H1 (cell line): ENCODE measurements at regions not wholly inside any gene's neighbourhood (a gene's known extent, or its start where the extent isn't known, plus 50 kb on each side); places are given as distances from the start of the nearest gene placed in this dataset.

ENCODE experiments used
- CTCF ChIA-PET: fragments of 300-600 bp; sonication (Branson Sonifier 250); formaldehyde crosslinking; loops from one replicate; lab custom pipeline; 2021; ENCODE audit not compliant: partially characterized antibody; lab: Charles Lee
- POLR2A ChIA-PET: fragments of 300-600 bp; sonication (Branson Sonifier 250); formaldehyde crosslinking; loops from one replicate; lab custom pipeline; 2021; ENCODE audit warnings: inconsistent platforms; ENCODE audit not compliant: partially characterized antibody; lab: Charles Lee
- DNase-seq, 2 experiments: peaks; one replicate each; pipeline versions ENCODE4 v3.0.0 to v3.0.0-alpha.2; 2010 to 2022; ENCODE audit warnings: low spot score in 2 of 2, low read depth in 1 of 2, mixed read lengths in 1 of 2
- FAIRE-seq: peaks from 2 replicates; lab custom pipeline; 2011; peaks lifted over from hg19 to GRCh38; lab: Jason Lieb, UNC
- H2AFZ ChIP-seq: 2 replicates; pipeline ENCODE4 v1.8.1; 2012; ENCODE audit warnings: low read length, inconsistent platforms
- H2AK5ac ChIP-seq: 2 replicates; pipeline ENCODE4 v1.6.1; 2013; ENCODE audit warnings: low read depth, low read length
- H2BK120ac ChIP-seq: replicated peaks from 2 replicates; pipeline ENCODE3; 2013; ENCODE audit warnings: low read depth, low read length, inconsistent platforms
- H2BK12ac ChIP-seq: 2 replicates; pipeline ENCODE4 v1.6.1; 2013; ENCODE audit warnings: low read depth, low read length
- H2BK15ac ChIP-seq: 2 replicates; pipeline ENCODE4 v1.6.1; 2013; ENCODE audit warnings: low read length
- H2BK20ac ChIP-seq: 2 replicates; pipeline ENCODE4 v1.6.1; 2013; ENCODE audit warnings: low read length
- H2BK5ac ChIP-seq: 2 replicates; pipeline ENCODE4 v1.6.1; 2013; ENCODE audit warnings: low read depth, low read length
- H3K14ac ChIP-seq: 2 replicates; pipeline ENCODE4 v1.6.1; 2013; ENCODE audit warnings: inconsistent platforms; ENCODE audit not compliant: insufficient read length
- H3K18ac ChIP-seq: 2 replicates; pipeline ENCODE4 v1.6.1; 2013; ENCODE audit warnings: low read length; ENCODE audit errors: extremely low read depth
- H3K23ac ChIP-seq: 2 replicates; pipeline ENCODE4 v1.6.1; 2013; ENCODE audit warnings: inconsistent platforms; ENCODE audit not compliant: insufficient read length
- H3K23me2 ChIP-seq: 2 replicates; pipeline ENCODE4 v1.6.1; 2013; ENCODE audit warnings: low read depth, low read length
- H3K27ac ChIP-seq: 2 replicates; pipeline ENCODE4 v1.6.1; 2011; ENCODE audit warnings: low read depth, low read length, inconsistent platforms
- H3K27me3 ChIP-seq, 4 experiments: replicated peaks in 1 of 4; 1 replicate in 1 of 4; 2 replicates in 3 of 4; pipeline versions ENCODE4 v1.6.1 to v1.8.1; 2011 to 2013; ENCODE audit warnings: low read length in 3 of 4, mild to moderate bottlenecking in 3 of 4, inconsistent platforms in 2 of 4, mixed read lengths in 2 of 4, moderate library complexity in 1 of 4; ENCODE audit not compliant: control insufficient read depth in 3 of 4, insufficient read depth in 3 of 4; ENCODE audit errors: extremely low read depth in 1 of 4
- H3K36me3 ChIP-seq, 4 experiments: 2 replicates each; pipeline versions ENCODE4 v1.6.1 to v1.8.1; 2011 to 2013; ENCODE audit warnings: mild to moderate bottlenecking in 4 of 4, low read length in 3 of 4, moderate library complexity in 2 of 4, control low read depth in 1 of 4, inconsistent platforms in 1 of 4; ENCODE audit not compliant: insufficient read depth in 4 of 4, control insufficient read depth in 2 of 4
- H3K4ac ChIP-seq: replicated peaks from 2 replicates; pipeline ENCODE3; 2013; ENCODE audit warnings: low read length, low read depth, mixed read lengths, inconsistent platforms; ENCODE audit not compliant: insufficient read length
- H3K4me1 ChIP-seq, 4 experiments: replicated peaks in 1 of 4; 1 replicate in 1 of 4; 2 replicates in 3 of 4; pipeline versions ENCODE4 v1.6.1 to v1.8.1; 2011 to 2013; ENCODE audit warnings: low read length in 3 of 4, inconsistent platforms in 2 of 4, mixed read lengths in 1 of 4; ENCODE audit not compliant: insufficient read depth in 4 of 4, control insufficient read depth in 3 of 4
- H3K4me2 ChIP-seq, 2 experiments: 2 replicates each; pipeline versions ENCODE4 v1.6.1 to v1.8.1; 2011 to 2013; ENCODE audit warnings: low read depth in 2 of 2, low read length in 2 of 2, control low read depth in 1 of 2, inconsistent platforms in 1 of 2, mild to moderate bottlenecking in 1 of 2; ENCODE audit not compliant: insufficient read depth in 1 of 2
- H3K4me3 ChIP-seq, 4 experiments: fragments of 200-600, 300-600 bp in 1 of 4; sonication (generic), shearing (Covaris generic), sonication (Bioruptor Twin) in 1 of 4; 2 replicates each; pipeline versions ENCODE4 v1.5.1 to v1.8.1; 2011 to 2016; ENCODE audit warnings: low read length in 4 of 4, low read depth in 3 of 4, control low read depth in 2 of 4, inconsistent platforms in 2 of 4, mild to moderate bottlenecking in 2 of 4, mixed read lengths in 1 of 4, moderate library complexity in 1 of 4; ENCODE audit not compliant: insufficient read depth in 2 of 4; ENCODE audit errors: extremely low read depth in 1 of 4
- H3K56ac ChIP-seq: replicated peaks from 2 replicates; pipeline ENCODE3; 2013; ENCODE audit warnings: low read depth, mild to moderate bottlenecking, mixed read lengths, low read length, inconsistent platforms; ENCODE audit not compliant: insufficient read length
- H3K79me1 ChIP-seq: 2 replicates; pipeline ENCODE4 v1.6.1; 2013; ENCODE audit warnings: low read depth, low read length, control low read depth
- H3K79me2 ChIP-seq, 2 experiments: 2 replicates each; pipeline versions ENCODE4 v1.6.1 to v1.8.1; 2012 to 2013; ENCODE audit warnings: low read length in 2 of 2, mild to moderate bottlenecking in 2 of 2, inconsistent platforms in 1 of 2; ENCODE audit not compliant: insufficient read depth in 2 of 2, control insufficient read depth in 1 of 2
- H3K9ac ChIP-seq, 4 experiments: replicated peaks in 1 of 4; 1 replicate in 1 of 4; 2 replicates in 3 of 4; pipeline versions ENCODE4 v1.6.1 to v1.8.1; 2011 to 2013; ENCODE audit warnings: low read depth in 3 of 4, low read length in 3 of 4, control low read depth in 2 of 4, mild to moderate bottlenecking in 2 of 4, moderate library complexity in 2 of 4, inconsistent platforms in 1 of 4; ENCODE audit errors: extremely low read depth in 1 of 4
- H3K9me3 ChIP-seq, 2 experiments: 2 replicates each; pipeline versions ENCODE4 v1.6.1 to v1.8.1; 2012 to 2013; ENCODE audit warnings: mild to moderate bottlenecking in 2 of 2, moderate library complexity in 2 of 2, control low read depth in 1 of 2, inconsistent platforms in 1 of 2, low read depth in 1 of 2, low read length in 1 of 2, mixed read lengths in 1 of 2; ENCODE audit not compliant: insufficient read depth in 2 of 2
- H4K20me1 ChIP-seq, 2 experiments: replicated peaks in 1 of 2; 2 replicates each; pipeline versions ENCODE3 to v1.8.1; 2011 to 2013; ENCODE audit warnings: inconsistent platforms in 2 of 2, low read length in 2 of 2, mild to moderate bottlenecking in 1 of 2; ENCODE audit not compliant: insufficient read depth in 2 of 2, control insufficient read depth in 1 of 2
- H4K5ac ChIP-seq: 2 replicates; pipeline ENCODE4 v1.6.1; 2013; ENCODE audit warnings: low read length, low read depth, mixed read lengths, inconsistent platforms; ENCODE audit not compliant: insufficient read length
- H4K8ac ChIP-seq: 2 replicates; pipeline ENCODE4 v1.8.0; 2013; ENCODE audit warnings: mild to moderate bottlenecking, moderate library complexity, low read length, inconsistent platforms; ENCODE audit not compliant: insufficient read depth; ENCODE audit errors: extremely low read depth
- H4K91ac ChIP-seq: replicated peaks from 2 replicates; pipeline ENCODE3; 2013; ENCODE audit warnings: low read length, mixed read lengths, inconsistent platforms; ENCODE audit not compliant: insufficient read length
- CEBPB ChIP-seq: IDR thresholded peaks from 2 replicates; pipeline ENCODE4 v1.6.1; 2012; ENCODE audit warnings: low read depth, low read length
- POU5F1 ChIP-seq: IDR thresholded peaks from 2 replicates; pipeline ENCODE4 v1.6.1; 2011; ENCODE audit warnings: low read depth, mild to moderate bottlenecking, low read length, moderate library complexity
- TEAD4 ChIP-seq: IDR thresholded peaks from 2 replicates; pipeline ENCODE4 v1.6.1; 2012; ENCODE audit warnings: low read depth, low read length, inconsistent platforms, mixed read lengths
- WGBS, 2 experiments: shearing (Covaris generic) in 1 of 2; methylation state at CpG; one replicate each; pipeline versions ENCODE4 v1.1.6 to v1.1.7; 2013 to 2015; ENCODE audit warnings: low lambda C conversion rate in 2 of 2, mixed read lengths in 2 of 2, inconsistent platforms in 1 of 2, low coverage in 1 of 2, missing lambda C conversion rate in 1 of 2; ENCODE audit not compliant: insufficient replicate concordance in 2 of 2, insufficient coverage in 1 of 2, insufficient read length in 1 of 2; ENCODE audit errors: extremely low coverage in 1 of 2, missing lambda C conversion rate in 1 of 2; 5-methylcytosine and 5-hydroxymethylcytosine counted together

- POLR2A ChIA-PET = no interaction called here
- FAIRE-seq = no peak
Observed at GRCh38 chr14:97120204-97120603, 323.0 kb downstream of the VRK1 start.

More at GRCh38 chr14:97120204-97120603, 323.0 kb downstream of the VRK1 start:
- Histone ChIP-seq H4K91ac (no peak overlapping the region), H2AK5ac (no peak overlapping the region), H4K5ac (no peak overlapping the region), H3K9me3 (no peaks in the 10 kb centered on the region), H2BK12ac (no peak overlapping the region), H3K79me2 (no peaks in the 10 kb centered on the region), H3K23me2 (no peaks in the 10 kb centered on the region), H2BK20ac (no peak overlapping the region), H3K23ac (no peak overlapping the region), H2BK5ac (no peak overlapping the region), H2BK120ac (no peak overlapping the region), H3K36me3 (no peaks in the 10 kb centered on the region), H4K8ac (no peak overlapping the region), H3K4me2 (no peak overlapping the region), H3K18ac (no peak overlapping the region), H3K4me3 (no peak overlapping the region), H3K79me1 (no peaks in the 10 kb centered on the region), H4K20me1 (no peaks in the 10 kb centered on the region), H3K4me1 (no peaks in the 10 kb centered on the region), H3K4ac (no peak overlapping the region), H2AFZ (no peak overlapping the region), H3K27me3 (no peaks in the 10 kb centered on the region), H2BK15ac (no peak overlapping the region), H3K56ac (no peak overlapping the region), H3K27ac (no peak overlapping the region), H3K9ac (no peak overlapping the region), H3K14ac (no peak overlapping the region)
- TF ChIP-seq POU5F1 = no peak
- TF ChIP-seq CEBPB = no peak
- TF ChIP-seq TEAD4 = no peak
- no peak for DNase-seq
- 81% methylated on average over 3 of the region's 3 CpGs; no CpG with 5 or more reads in 1 of the 2 experiments for WGBS, 2 experiments
- CTCF ChIA-PET = interaction anchor here (0.5 to 2.3 kb wide), 4 partner anchors 11 to 110 kb away, joined by 3 to 6 read pairs (median 4); no protein-coding TSS in a partner anchor
